Activated CD4-positive, CD25-positive, alpha-beta regulatory T cell (primary cell): ENCODE measurements at regions not wholly inside any gene's neighbourhood (a gene's known extent, or its start where the extent isn't known, plus 50 kb on each side); places are given as distances from the start of the nearest gene placed in this dataset.
A peak's percentile ranks its signal among the peaks of the same experiment; 100 is the strongest.

Experiments
- DNase-seq, 4 experiments: peaks; one replicate each; lab custom pipeline; 2025; lab: John Stamatoyannopoulos, UW

DNA sequence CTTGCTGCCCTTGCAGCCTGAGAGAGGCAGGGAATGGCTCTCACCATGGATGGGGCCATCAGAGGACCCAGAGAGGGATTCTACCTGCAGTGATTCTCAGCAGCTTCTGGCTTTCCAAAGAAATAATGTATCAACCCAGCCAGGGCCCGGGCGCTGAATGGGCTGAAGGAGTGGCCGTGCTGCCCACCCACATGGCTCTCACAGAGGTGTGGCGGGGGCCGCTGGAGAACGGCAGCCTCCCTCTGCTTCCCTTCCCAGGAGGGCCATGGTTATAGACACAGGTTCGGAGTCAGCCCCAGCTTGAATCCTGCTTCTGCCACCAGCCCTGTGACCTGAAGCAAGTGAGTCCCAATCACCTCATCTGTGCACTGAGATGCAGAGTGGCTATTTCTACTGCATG lies 82.7 kb downstream of the THAP12 start:
- DNase-seq = no peak

- no peak for DNase-seq
Observed at GRCh38 chr11:76296731-76297542, 84.0 kb downstream of the THAP12 start.

- no peak for DNase-seq
Observed at GRCh38 chr11:76293189-76293631, 86.9 kb upstream of the WNT11 start.

DNA sequence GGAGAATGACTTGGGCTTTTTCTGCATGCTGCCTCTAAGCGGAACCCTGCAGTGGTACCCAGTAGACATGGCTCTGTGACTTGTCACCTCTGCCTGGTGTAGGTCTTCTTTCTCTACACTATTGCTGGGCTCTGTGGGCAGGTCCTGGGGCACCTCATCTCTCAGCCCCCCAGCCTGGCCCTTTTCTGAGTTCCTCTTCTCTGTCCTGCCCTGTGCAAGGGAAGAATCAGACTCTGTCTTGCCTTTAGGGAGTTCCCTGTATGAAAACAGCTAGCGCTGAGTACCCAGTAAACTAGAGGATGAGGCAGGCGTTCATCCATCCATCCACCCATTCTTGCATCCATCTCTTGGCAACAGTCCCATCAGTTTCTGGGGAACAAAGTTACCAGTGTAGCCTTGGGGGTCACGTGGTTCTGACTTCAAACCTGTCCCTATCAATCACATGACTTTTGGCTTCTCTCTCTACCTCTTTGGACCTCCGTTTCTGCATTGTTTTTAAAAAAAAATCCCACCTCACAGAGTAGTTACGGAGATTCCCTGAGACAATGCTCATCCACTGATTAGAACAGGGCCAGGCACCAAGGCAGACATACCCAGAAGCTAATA lies 86.4 kb upstream of the WNT11 start:
- DNase-seq = no peak

GRCh38 chr11:76291576-76292526 lies 85.5 kb upstream of the WNT11 start:
- DNase-seq = no peak

GRCh38 chr11:76288166-76288980 lies 82.1 kb upstream of the WNT11 start:
- DNase-seq = peak in 1 of 4 experiments; percentile 13

GRCh38 chr11:76287227-76287626 lies 80.9 kb upstream of the WNT11 start:
- no peak for DNase-seq

DNA sequence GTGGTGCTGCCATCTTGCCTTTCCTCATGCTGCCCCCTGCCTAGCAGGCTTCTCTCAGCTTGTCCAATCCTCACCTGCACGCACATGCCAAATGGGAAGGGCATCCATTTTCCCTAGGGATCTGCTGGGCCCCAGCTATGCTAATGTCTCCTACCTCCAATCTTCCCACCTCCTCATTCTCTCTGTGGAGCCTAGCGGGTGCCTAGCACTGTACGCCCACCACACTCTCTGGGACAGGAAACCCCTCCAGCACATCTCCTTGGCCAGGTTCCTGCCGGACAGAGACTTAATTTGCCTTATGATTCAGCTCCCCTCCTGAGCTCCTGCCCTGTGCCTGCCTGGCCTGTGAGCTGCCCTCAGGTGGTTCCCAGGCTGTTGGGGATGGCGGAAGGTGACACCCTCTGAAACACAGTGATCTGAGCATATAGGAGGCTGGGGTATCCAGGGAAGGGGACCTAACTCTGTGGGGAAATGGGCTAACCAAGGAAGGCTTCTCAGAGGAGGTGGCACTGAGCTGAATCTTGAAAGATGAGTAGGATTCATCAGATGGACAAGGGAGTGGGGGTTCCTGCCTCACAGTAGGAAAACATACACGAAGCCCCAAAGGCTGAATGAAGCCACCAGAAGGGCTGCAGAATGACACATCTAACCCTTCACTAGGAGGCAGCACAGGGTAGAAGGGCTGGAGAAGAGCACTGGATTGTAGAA lies 79.2 kb upstream of the WNT11 start:
- DNase-seq = no peak

- no peak for DNase-seq
Observed at GRCh38 chr11:76284161-76284560, 77.9 kb upstream of the WNT11 start.

GRCh38 chr11:76282811-76283595 lies 76.7 kb upstream of the WNT11 start:
- no peak for DNase-seq

GRCh38 chr11:76282172-76282571 lies 75.9 kb upstream of the WNT11 start:
- DNase-seq = no peak

GRCh38 chr11:76281558-76281906 lies 75.2 kb upstream of the WNT11 start:
- no peak for DNase-seq

- no peak for DNase-seq
Observed at GRCh38 chr11:76280882-76281557, 74.7 kb upstream of the WNT11 start.

DNA sequence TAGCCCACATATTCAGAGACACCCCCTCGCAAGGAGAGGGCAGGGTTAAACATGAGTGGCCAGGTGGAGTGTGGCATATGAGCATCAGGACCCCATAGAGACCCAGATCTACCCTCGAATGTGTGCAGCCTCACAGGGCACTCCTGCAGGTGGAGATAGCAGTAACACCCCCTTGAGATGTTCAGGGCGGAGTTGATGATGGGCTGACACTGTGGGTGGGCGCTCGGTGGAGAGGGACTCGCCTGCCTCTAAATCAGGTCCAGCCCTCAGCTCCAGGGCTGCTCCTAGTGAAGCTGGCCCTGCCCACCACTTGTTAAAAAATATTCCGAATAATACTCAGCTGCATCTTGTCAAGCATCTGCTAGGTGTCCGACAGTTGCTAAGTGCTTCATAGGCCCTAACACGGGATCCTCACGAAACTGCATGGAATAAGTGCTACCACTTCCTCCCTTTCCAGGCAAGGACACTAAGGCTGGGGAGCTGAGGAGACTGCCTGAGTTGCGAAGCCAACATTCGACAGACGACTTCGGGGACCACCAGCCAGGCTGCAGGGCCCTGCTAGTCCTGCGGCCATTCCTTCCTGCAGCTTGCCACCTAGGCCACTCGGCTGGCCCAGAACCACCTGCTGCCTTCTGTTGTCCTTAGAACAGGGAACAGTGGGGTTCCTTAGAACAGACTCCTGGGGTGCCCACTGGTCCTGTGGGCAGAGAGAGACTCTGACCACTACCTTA lies 74.0 kb upstream of the WNT11 start:
- DNase-seq = no peak

GRCh38 chr11:76279646-76280045 lies 73.3 kb upstream of the WNT11 start:
- no peak for DNase-seq

- no peak for DNase-seq
Observed at GRCh38 chr11:76279038-76279437, 72.7 kb upstream of the WNT11 start.

- no peak for DNase-seq
Observed at GRCh38 chr11:76278526-76278925, 72.2 kb upstream of the WNT11 start.

GRCh38 chr11:76277298-76278175 lies 71.2 kb upstream of the WNT11 start:
- DNase-seq = no peak
